ENCODE measurements at regions not wholly inside any gene's neighbourhood (a gene's known extent, or its start where the extent isn't known, plus 50 kb on each side); places are given as distances from the start of the nearest gene placed in this dataset.

DNA sequence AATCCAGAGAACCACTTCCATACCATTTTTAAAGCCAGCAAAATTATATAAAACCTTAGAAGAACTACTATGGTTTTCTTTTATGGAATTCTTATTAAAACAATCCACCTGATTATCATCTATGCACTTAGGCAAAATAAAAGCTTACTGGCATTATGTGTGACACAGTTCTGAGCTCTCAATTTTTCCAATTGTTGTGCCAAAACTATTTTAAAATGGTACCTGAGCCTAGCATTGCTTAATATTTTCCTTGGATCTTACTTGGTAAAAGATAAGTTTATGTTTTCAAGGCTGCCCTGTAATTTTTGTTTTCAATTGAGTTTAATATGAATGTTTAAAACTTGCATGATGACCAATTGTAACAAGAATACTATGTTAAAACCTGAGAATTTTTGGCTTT is 201.3 kb downstream of the MAD2L1 start:
- no peaks in the 10 kb centered on the region for H3K36me3 ChIP-seq (ENCODE audit: control insufficient read depth, insufficient read depth, low read length)
- no peak overlapping the region for H3K9ac ChIP-seq (ENCODE audit: insufficient read depth, low read length)
- DNase-seq (ENCODE audit: low read depth in 2 of 2), result no peak
- TF ChIP-seq, protein P1, sequence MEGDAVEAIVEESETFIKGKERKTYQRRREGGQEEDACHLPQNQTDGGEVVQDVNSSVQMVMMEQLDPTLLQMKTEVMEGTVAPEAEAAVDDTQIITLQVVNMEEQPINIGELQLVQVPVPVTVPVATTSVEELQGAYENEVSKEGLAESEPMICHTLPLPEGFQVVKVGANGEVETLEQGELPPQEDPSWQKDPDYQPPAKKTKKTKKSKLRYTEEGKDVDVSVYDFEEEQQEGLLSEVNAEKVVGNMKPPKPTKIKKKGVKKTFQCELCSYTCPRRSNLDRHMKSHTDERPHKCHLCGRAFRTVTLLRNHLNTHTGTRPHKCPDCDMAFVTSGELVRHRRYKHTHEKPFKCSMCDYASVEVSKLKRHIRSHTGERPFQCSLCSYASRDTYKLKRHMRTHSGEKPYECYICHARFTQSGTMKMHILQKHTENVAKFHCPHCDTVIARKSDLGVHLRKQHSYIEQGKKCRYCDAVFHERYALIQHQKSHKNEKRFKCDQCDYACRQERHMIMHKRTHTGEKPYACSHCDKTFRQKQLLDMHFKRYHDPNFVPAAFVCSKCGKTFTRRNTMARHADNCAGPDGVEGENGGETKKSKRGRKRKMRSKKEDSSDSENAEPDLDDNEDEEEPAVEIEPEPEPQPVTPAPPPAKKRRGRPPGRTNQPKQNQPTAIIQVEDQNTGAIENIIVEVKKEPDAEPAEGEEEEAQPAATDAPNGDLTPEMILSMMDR (conservative IDR thresholded peaks at IDR 0.05 in 1 of 2, IDR thresholded peaks at IDR 0.05 in 1 of 2; ENCODE audit: low read depth in 1 of 2, low read length in 2 of 2), result no peak
- TF ChIP-seq EZH2 (IDR thresholded peaks at IDR 0.05; ENCODE audit: low read length, missing control alignments), result no peak
- no peaks in the 10 kb centered on the region for H3K4me1 ChIP-seq (ENCODE audit: control insufficient read depth, extremely low read depth, insufficient read depth, low read length)
- H4K20me1 ChIP-seq (ENCODE audit: control insufficient read depth, extremely low read depth, insufficient read depth, low read length), result no peaks in the 10 kb centered on the region
- no peaks in the 10 kb centered on the region for H3K27me3 ChIP-seq (ENCODE audit: control insufficient read depth, insufficient read depth, low read length)
- H3K79me2 ChIP-seq (ENCODE audit: control insufficient read depth, insufficient read depth, low read length), result no peaks in the 10 kb centered on the region
- no peak overlapping the region for H3K27ac ChIP-seq (ENCODE audit: insufficient read depth, low read length)
- no peak overlapping the region for H3K4me3 ChIP-seq (replicated peaks in 1 of 4; ENCODE audit: control extremely low read depth in 1 of 4, insufficient read depth in 1 of 4, low read depth in 3 of 4, low read length in 4 of 4)
- H2AFZ ChIP-seq (ENCODE audit: low read length), result no peak overlapping the region
- no peak overlapping the region for H3K4me2 ChIP-seq (ENCODE audit: extremely low read depth, insufficient read depth, low read length)
- no peaks in the 10 kb centered on the region for H3K9me3 ChIP-seq (ENCODE audit: control insufficient read depth, insufficient read depth, low read depth, low read length)

DNA sequence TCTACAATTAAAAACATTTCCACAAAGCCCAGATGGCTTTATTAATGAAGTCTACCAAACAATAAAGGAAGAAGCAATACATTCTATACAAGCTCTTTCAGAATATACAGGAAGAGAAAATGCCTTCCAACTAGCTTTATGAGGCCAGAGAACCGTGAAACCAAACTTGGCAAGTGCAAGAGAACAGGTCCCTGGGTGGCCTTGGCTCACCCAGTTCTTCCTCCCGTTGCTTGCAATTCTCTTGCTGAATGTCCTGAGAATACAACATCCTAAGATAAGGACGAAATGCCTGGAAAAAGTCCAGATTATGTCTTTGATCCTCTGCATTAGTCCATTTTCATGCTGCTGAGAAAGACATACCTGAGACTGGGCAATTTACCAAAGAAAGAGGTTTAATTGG is 204.9 kb downstream of the MAD2L1 start:
- TF ChIP-seq EZH2 (IDR thresholded peaks at IDR 0.05; ENCODE audit: low read length, missing control alignments), result no peak
- TF ChIP-seq, protein P1 (conservative IDR thresholded peaks at IDR 0.05 in 1 of 2, IDR thresholded peaks at IDR 0.05 in 1 of 2; ENCODE audit: low read depth in 1 of 2, low read length in 2 of 2), result no peak
- Histone ChIP-seq H4K20me1 (ENCODE audit: control insufficient read depth, extremely low read depth, insufficient read depth, low read length) (no peaks in the 10 kb centered on the region), H3K9me3 (ENCODE audit: control insufficient read depth, insufficient read depth, low read depth, low read length) (no peaks in the 10 kb centered on the region), H3K79me2 (ENCODE audit: control insufficient read depth, insufficient read depth, low read length) (no peaks in the 10 kb centered on the region), H3K4me2 (ENCODE audit: extremely low read depth, insufficient read depth, low read length) (no peak overlapping the region), H3K27me3 (ENCODE audit: control insufficient read depth, insufficient read depth, low read length) (no peaks in the 10 kb centered on the region), H3K4me1 (ENCODE audit: control insufficient read depth, extremely low read depth, insufficient read depth, low read length) (no peaks in the 10 kb centered on the region), H3K4me3 (replicated peaks in 1 of 4; ENCODE audit: control extremely low read depth in 1 of 4, insufficient read depth in 1 of 4, low read depth in 3 of 4, low read length in 4 of 4) (no peak overlapping the region), H2AFZ (ENCODE audit: low read length) (peak overlapping the region; percentile 7), H3K27ac (ENCODE audit: insufficient read depth, low read length) (no peak overlapping the region), H3K36me3 (ENCODE audit: control insufficient read depth, insufficient read depth, low read length) (no peaks in the 10 kb centered on the region), H3K9ac (ENCODE audit: insufficient read depth, low read length) (no peak overlapping the region)
- peak in 1 of 2 donors; percentile 6 for DNase-seq (ENCODE audit: low read depth in 2 of 2)

DNA sequence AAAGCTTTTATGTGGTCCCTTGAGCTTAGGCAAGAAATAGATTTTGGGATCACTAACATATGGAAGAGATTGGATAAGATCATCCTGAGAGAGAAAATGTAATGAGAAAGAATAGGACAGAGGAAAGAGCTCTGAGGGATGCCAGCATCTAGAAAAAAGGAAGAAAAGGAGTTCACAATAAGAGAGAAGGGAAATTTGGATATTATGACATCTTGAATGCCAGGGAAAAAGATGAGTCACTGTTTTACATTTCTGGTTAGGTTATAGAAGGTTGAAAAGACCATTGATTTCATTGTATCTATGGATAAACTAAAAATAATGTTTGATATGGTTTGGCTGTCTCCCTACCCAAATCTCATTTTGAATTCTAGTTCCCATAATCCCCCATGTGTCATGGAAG is 208.5 kb downstream of the MAD2L1 start:
- Histone ChIP-seq H3K27me3 (ENCODE audit: control insufficient read depth, insufficient read depth, low read length) (no peaks in the 10 kb centered on the region), H3K36me3 (ENCODE audit: control insufficient read depth, insufficient read depth, low read length) (no peaks in the 10 kb centered on the region), H3K9me3 (ENCODE audit: control insufficient read depth, insufficient read depth, low read depth, low read length) (no peaks in the 10 kb centered on the region), H3K79me2 (ENCODE audit: control insufficient read depth, insufficient read depth, low read length) (no peaks in the 10 kb centered on the region), H3K27ac (ENCODE audit: insufficient read depth, low read length) (no peak overlapping the region), H2AFZ (ENCODE audit: low read length) (no peak overlapping the region), H3K4me1 (ENCODE audit: control insufficient read depth, extremely low read depth, insufficient read depth, low read length) (no peaks in the 10 kb centered on the region), H3K9ac (ENCODE audit: insufficient read depth, low read length) (no peak overlapping the region), H3K4me2 (ENCODE audit: extremely low read depth, insufficient read depth, low read length) (no peak overlapping the region), H3K4me3 (replicated peaks in 1 of 4; ENCODE audit: control extremely low read depth in 1 of 4, insufficient read depth in 1 of 4, low read depth in 3 of 4, low read length in 4 of 4) (no peak overlapping the region), H4K20me1 (ENCODE audit: control insufficient read depth, extremely low read depth, insufficient read depth, low read length) (no peaks in the 10 kb centered on the region)
- no peak for TF ChIP-seq EZH2 (IDR thresholded peaks at IDR 0.05; ENCODE audit: low read length, missing control alignments)
- TF ChIP-seq, protein P1 (conservative IDR thresholded peaks at IDR 0.05 in 1 of 2, IDR thresholded peaks at IDR 0.05 in 1 of 2; ENCODE audit: low read depth in 1 of 2, low read length in 2 of 2), result no peak
- no peak for DNase-seq (ENCODE audit: low read depth in 2 of 2)

Measured in fibroblast of lung (primary cell).